Posterior cingulate gyrus (tissue), 11 donors: ENCODE measurements at regions not wholly inside any gene's neighbourhood (a gene's known extent, or its start where the extent isn't known, plus 50 kb on each side); places are given as distances from the start of the nearest gene placed in this dataset.

ENCODE experiments used
- DNase-seq, 10 donors: peaks; one replicate each; pipeline versions ENCODE4 v3.0.0 to v3.0.0-alpha.2; 2020 to 2021; ENCODE audit warnings: mixed read lengths in 3 of 10
- intact Hi-C: fragments of 100-400 bp; cut with DNase I; formaldehyde crosslinking; loops from one replicate; pipeline ENCODE4 v1.15.1; 2023

GRCh38 chr10:118193642-118194041 lies 146.9 kb upstream of the RAB11FIP2 start:
- intact Hi-C loops: no loop called here
- no peak for DNase-seq

DNA sequence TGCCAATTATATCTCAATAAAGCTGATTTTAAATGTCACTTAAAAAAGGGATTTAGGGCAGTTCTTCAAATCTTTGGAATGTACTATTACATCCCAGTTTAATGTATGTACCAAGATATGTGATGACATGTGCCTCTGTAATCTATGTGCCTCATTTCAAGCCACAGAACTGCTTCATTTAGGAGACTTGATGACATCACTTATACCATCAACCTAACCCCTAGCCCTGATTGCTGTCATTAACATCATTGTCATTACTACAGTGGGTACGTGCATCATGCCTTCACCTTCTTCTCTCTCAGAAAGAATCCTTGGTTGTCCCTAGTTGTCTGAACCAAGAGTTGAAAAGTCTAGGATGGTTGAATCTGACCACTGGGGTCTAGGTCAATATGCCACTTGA lies 134.3 kb upstream of the RAB11FIP2 start:
- no peak for DNase-seq
- intact Hi-C loops: no loop called here

- DNase-seq: no peak
- intact Hi-C loops: no loop called here
Observed at GRCh38 chr10:118175148-118175547, 128.4 kb upstream of the RAB11FIP2 start.

DNA sequence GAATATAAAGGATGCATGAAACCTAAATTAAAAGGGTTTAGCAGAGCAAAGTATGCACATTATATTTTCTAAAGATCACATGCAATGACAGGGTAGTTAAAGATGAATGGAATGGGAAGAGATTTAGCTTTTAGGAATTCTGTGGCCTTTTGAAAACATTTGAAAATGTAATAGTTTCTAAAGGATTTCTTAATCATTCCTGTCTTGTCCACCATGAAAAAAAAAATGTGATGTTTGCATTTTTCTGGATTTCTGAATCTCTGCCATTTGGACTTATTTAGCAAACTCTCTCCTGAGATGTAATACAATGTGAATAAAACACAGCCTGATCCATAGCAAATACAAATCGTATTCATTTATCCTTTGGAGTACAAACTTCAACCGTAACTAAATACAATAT lies 126.6 kb upstream of the RAB11FIP2 start:
- intact Hi-C loops: no loop called here
- no peak for DNase-seq

DNA sequence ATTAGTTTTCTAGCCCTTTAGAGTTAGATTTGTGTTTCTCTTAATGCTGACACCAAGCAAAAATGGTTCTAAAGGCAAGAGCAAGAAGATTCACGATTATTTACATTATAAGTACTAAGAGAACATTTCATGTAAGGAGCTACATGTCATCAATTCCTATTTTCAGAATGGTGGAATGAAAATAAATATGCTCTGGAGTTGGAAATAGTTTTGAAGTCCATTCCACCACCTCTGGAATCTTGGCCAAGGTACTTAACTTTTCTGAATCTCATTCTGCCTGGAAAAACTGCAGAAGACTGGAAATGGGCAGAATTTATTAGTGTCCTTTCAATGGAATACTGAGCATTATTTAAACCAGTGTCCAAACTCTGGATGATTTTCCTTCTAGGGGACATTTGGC lies 125.1 kb upstream of the RAB11FIP2 start:
- DNase-seq: no peak
- intact Hi-C loops: no loop called here

DNA sequence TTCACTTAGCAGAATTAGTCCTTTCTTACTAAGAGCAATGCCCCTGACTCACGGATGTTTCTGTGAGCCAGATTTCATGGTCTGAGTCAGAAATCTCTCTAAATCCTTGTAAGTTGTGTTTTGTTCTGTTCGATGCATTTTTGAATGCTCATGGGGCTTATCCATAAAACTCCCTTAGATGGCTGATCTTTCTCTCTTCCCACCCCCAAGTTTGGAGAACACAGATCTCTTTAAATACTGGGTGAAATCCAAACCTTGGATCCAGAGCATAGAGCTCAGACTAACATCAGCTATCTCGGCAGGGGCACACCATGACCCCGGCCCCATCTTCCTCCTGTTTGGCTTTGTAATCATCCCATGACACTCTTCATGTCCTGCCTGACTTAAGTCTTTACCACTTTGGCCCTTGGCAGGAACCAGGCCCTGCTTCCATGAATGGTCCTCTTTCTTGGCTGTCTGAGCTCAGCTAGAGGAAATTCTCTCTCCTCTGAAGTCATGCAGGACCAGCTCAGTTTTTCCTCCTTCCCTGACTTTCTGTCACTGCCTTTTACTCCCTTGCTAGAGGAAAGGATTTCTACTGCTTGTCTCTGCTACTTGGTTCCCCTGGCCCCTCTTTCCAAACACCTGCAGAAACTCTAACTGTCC lies 120.4 kb upstream of the RAB11FIP2 start:
- DNase-seq: no peak
- intact Hi-C loops: no loop called here

DNA sequence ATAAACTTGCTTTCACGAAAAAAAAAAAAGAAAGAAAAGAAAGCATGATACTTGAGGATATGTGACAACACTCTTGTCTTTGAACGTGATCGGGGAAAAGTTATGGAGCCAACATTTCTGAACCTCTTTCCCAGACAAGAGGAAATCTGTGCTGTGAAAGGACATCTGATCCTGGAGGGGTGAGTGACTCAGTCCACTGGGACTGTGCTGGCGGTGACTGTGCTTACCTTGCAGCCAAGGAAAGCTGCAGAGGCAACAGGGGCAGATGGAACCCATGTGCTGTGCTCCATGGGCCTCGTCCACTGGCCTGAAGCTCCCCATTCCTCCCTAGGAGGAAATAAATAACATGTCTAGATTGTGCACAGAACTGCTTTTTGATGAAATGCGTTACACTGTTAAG lies 116.5 kb upstream of the RAB11FIP2 start:
- intact Hi-C loops: no loop called here
- no peak for DNase-seq

DNA sequence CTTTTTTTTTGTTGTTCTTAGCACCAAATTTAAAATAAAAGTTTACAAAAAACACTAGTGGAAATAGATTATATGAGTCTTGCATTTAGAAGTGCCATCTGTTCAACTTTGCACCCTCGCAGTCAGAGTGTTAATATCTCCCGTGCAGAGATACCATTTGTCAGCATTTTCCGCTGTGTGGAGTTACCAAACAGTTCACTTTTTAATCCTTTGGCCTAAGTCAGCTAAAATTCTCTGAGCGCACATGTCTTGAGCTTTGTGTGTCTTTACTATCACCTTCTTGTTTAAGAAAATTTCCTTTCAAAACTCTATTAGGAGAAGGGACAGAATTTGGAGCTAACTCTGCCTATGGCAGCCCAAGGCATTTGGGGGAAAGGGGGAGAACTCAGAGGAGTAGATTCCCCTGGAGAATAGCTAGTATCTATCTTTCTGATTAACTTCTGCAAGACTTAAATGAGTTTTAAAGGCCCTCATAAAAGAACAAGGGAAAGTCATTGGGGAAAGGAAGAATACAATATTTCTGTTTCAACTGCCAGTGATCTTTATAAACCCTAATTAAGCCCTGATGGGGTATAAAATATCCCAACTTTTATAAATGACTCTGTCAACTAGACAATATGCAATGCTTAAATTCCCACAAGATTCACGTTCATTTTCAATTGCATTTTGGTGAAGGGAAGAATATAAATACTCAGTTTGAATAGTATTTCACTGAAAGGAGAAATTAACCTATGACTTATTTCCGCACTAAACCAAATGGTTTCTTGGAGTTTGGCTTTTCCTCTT lies 114.9 kb upstream of the RAB11FIP2 start:
- intact Hi-C loops: no loop called here
- no peak for DNase-seq

DNA sequence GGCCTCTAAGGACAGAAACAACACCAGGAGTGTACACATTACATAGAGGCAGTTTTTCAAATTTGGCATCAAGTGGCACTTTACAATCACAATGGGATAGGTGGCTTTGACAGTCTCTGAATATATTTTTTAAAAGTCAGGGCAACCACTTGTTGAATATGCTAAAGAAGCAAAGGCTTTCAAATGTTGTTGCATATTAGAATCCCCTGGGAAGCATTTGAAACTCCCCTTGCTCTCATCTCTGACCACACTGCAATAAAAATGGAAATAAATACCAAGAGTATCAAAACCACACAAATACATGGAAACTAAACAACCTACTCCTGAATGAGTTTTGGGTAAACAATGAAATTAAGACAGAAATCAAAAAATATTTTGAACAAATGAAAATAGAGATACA lies 106.5 kb upstream of the RAB11FIP2 start:
- intact Hi-C loops: no loop called here
- no peak for DNase-seq

- intact Hi-C loops: no loop called here
- DNase-seq: no peak
Observed at GRCh38 chr10:118151461-118151860, 104.7 kb upstream of the RAB11FIP2 start.

DNA sequence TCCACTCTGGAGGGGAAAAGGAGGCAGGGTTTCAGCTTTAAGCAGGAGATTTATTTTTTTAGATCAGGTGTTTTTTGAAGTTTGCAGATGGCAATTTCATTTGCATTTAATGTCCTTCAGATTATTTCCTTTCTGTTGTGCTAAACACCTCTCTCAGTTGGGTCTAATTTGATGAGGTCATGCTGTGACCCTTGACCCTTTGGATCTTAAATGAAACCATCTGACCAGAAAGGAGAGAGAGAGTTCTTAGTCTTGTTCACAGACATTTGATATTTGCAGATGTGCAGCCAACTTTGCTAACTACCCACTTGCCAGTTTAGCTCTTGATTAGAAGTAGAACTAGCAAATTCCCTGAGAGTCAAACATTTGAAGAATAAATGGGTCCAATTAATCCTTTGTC lies 101.5 kb upstream of the RAB11FIP2 start:
- DNase-seq: no peak
- intact Hi-C loops: no loop called here

DNA sequence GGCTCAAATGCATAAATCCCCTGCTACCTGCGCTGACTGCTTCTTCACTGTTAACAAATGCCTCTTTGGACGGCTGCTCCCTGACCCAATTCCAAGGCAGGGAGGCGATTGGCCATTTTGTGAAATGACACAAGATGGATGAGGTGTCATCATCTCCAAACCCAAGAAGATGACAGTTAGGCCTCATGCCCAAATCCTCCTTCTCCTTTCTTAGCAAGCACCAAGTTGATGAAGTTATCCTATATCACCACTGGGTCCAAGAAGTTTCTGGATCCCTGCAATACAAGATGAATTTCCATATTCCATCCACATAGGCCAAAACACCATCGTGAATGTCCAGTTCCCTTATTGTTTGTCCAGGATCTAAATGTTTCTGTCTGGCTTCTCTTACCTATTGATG lies 98.5 kb upstream of the RAB11FIP2 start:
- intact Hi-C loops: no loop called here
- DNase-seq: no peak

GRCh38 chr10:118141471-118141870 lies 94.7 kb upstream of the RAB11FIP2 start:
- intact Hi-C loops: no loop called here
- DNase-seq: no peak

GRCh38 chr10:118139321-118139720 lies 92.6 kb upstream of the RAB11FIP2 start:
- no peak for DNase-seq
- intact Hi-C loops: no loop called here

DNA sequence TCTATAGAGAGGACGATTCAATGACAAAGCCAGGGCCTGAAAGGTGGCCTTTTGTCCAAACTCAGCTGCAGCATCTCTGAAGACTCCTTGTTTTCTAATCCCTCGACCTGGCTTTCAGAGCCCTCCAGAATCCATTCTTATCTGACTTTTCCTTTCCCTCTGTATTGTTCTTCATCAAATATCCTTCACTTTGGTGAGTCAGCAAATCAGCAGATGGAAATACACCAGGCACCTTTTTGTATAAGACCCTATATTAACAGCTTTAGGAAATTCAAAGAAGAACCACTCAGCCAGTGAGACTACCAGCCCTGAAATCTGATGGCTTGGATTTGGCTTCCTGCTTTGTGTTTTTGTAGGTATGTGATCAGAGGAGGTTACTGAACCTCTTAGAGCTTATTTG lies 81.9 kb upstream of the RAB11FIP2 start:
- DNase-seq: no peak
- intact Hi-C loops: no loop called here

DNA sequence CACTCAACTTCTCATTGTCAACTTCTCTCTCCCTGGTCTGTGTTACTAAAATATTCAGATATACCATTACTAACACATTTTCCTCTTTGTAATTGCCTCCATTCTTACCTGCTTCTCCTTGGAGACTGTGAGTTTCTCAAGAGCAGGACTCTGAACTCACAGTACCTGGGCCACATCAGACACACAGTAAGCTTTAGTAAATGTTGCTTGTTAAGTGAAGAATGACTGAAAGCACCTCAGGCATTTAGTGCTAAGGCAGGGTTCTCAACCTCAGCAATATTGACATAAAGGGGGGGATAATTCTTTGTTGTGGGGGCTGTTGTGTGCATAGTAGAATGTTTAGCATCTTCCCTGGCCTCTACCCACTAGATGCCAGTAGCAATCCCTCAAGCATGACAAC lies 72.0 kb upstream of the RAB11FIP2 start:
- intact Hi-C loops: no loop called here
- no peak for DNase-seq

DNA sequence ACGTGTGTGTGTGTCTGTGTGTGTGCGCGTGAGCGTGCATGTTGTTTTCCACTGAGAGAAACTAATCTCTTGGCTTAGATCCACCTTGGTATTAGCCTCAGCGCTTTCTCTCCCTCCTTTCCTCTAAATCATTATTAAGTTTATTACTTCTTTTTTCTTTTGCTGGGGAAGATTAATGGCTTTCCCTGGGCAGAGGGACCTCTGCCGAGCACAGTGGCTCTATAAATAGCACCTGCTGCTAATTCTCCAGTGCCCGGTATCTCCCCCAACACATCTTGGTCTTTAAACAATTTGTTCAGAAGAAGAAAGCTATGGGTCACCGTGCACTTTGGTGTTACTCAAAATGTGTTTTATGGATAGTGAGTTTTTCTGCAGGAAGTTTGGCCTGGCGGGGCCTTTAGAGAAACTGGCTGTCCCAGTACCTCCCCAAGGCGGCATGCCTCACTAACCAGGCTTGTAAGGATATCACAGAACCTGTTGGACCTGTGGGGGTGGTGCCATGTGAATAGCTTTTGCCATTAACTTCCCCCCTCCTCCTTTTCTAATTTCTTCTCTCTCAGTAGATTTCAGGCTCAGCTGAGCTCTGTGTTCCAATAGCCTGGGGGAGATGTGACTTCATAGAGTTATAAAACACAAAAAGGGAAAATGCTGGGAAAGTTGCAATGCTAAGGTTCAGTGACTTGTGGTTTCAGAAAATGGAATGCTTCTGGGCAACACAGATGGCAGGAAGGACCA lies 70.1 kb upstream of the RAB11FIP2 start:
- DNase-seq: no peak
- intact Hi-C loops: no loop called here

DNA sequence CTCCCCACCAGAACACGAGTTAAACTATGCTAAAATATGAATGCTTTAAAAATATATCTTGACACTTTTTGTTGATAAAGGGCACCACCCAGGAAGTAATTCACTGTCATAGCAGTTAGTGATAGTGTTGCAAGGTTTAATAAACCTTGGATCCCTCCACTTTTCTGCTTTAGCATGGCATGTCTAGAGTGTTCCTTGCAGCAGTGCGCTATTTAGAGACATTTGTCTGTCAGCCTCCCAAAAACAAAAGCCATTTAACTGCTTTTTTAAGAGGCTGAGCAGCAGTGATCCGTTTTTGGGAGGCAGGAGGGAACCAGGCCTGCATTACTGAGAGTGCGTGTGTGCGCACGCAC lies 69.6 kb upstream of the RAB11FIP2 start:
- intact Hi-C loops: no loop called here
- no peak for DNase-seq

- peak in 1 of 10 donors; percentile 50 for DNase-seq
- intact Hi-C loops: no loop called here
Observed at GRCh38 chr10:118115701-118116100, 69.0 kb upstream of the RAB11FIP2 start.

- intact Hi-C loops: no loop called here
- no peak for DNase-seq
Observed at GRCh38 chr10:118114992-118115391, 68.3 kb upstream of the RAB11FIP2 start.

DNA sequence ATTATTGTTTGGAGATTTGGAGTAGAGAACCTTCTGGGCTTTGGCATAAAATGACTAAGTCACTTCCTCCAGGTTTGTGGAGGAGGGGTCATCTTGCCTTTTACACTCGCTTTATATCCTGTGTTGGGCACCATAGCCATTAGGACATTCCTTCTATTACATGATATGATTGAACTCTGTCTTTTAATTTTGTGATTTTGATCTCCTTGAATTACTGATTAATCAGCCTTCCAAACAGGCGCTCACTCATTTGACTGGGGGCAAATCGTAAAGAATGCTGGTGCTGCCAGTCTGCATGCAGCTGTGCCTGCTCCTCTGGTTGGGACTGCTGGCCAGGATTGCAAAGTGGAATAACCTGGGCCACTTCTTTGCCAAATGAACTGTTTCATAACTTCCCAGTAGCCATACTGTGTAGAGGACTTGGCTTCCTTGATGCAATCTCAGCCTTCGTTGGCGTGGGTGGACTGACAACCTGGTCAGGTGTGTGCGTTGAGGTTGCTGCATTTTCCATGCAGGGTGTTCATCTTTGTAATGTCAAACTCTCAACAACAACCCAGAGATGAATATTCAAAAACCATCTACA lies 65.9 kb upstream of the RAB11FIP2 start:
- DNase-seq: no peak
- intact Hi-C loops: no loop called here

GRCh38 chr10:118110750-118111149 lies 64.0 kb upstream of the RAB11FIP2 start:
- DNase-seq: no peak
- intact Hi-C loops: no loop called here
